Islet of Langerhans (tissue), 1 donor: ENCODE measurements at regions not wholly inside any gene's neighbourhood (a gene's known extent, or its start where the extent isn't known, plus 50 kb on each side); places are given as distances from the start of the nearest gene placed in this dataset.
"Not testable (repeated sequence)": the region's sequence is repeated elsewhere in the genome, so short reads cannot be mapped to it uniquely, and the experiment has no call there.

Experiments used
- FAIRE-seq: peaks from one replicate; lab custom pipeline; 2011; peaks lifted over from hg19 to GRCh38; lab: Jason Lieb, UNC

DNA sequence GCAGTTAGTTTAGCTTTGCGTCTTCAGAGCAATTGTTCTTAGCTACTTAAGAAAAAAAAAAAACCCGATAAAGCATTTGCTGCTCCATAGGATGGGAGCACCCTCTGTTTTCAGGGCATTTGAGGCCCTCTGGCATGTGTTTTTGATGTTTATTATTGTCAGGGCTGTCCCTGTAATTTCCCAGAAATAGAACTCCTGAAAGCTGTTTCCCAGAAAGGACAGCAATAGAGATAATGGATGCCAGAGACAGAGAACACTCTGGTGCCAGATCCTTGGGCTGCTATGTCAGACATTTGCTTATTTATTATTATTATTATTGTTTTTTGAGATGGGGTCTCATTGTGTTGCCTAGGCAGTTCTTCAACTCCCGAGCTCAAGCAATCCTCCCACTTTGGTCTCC, 201.3 kb downstream of the ALG10 start:
- FAIRE-seq = no peak

DNA sequence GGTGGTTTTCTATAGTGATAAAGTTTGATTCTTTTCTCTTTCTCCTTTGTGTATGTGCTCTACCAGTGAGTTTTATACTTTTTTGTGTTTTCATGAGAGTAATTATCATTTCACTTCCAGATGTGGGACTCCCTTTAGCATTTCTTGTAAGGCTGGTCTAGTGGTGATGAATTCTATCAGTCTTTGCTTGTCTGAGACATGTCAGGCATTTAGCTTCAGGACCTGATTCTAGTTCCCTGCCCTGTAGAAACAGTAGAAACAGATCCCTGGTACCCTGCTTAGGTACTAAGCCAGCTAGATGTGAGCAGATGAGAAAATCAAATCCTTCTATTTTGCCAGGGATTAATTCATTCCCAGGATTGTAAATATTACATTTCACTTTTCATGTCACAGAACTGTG, 203.7 kb downstream of the ALG10 start:
- FAIRE-seq = not testable (repeated sequence)

- FAIRE-seq = not testable (repeated sequence)
Measured at GRCh38 chr12:34228046-34228445, 205.8 kb downstream of the ALG10 start.

DNA sequence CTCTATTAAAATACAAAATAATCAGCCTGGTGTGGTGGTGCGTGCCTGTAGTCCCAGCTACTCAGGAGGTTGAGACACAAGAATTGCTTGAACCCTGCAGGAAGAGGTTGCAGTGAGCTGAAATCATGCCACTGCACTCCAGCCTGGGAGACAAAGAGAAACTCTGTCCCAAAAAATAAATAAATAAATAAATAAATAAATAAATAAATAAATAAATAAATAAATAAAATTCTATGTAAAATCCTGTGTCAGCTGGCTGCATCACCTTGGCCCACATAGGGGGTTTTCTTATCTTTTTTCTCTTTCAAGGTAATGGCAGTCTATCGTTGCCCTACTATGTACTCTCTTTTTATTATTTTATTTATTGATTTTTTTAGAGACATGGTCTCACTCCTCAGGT, 206.7 kb downstream of the ALG10 start:
- FAIRE-seq = not testable (repeated sequence)

GRCh38 chr12:34233618-34234017, 211.3 kb downstream of the ALG10 start:
- no peak for FAIRE-seq

- no peak for FAIRE-seq
Measured at GRCh38 chr12:34236073-34236472, 213.8 kb downstream of the ALG10 start.

GRCh38 chr12:34244608-34245007, 222.3 kb downstream of the ALG10 start:
- FAIRE-seq = no peak

DNA sequence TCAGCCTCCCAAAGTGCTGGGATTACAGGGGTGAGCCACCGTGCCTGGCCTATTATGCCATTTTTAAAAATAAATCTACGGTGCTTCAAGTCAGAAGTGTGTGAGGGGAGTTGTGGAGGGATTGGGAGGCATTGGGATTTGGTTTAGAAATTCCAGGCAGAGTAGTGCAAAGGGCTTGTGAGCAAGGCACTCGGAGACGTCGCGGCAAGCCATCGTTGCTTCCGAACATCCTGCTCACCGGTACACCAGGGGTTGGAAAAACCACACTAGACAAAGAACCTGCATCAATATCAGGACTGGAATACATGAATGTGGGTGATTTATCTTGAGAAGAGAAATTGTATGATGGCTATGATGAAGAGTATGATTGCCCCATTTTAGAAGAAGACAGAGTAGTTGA, 227.0 kb downstream of the ALG10 start:
- no peak for FAIRE-seq

GRCh38 chr12:34251879-34252278, 229.6 kb downstream of the ALG10 start:
- FAIRE-seq = peak; percentile 62

GRCh38 chr12:34253674-34254073, 231.4 kb downstream of the ALG10 start:
- no peak for FAIRE-seq

DNA sequence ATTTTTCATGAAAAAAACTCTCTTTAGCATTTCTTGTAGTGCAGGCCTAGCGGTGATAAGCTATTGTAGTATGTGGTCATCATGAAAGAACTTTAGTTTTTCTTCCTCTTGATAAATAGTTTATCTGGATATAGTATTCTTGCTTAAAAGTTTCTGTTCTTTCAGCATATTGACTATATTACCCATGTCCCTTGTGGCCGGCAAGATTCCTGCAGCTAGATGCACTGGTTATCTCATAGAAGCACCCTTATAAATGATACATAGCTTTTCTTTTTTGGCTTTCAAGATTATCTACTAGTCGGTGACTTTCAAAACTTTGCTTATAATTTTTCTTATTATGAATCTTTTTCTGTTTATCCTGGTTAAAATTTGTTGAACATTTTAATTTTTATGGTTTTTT, 234.8 kb downstream of the ALG10 start:
- no peak for FAIRE-seq

- not testable (repeated sequence) for FAIRE-seq
Measured at GRCh38 chr12:34262140-34262539, 239.8 kb downstream of the ALG10 start.

GRCh38 chr12:34264110-34264509, 241.8 kb downstream of the ALG10 start:
- no peak for FAIRE-seq

DNA sequence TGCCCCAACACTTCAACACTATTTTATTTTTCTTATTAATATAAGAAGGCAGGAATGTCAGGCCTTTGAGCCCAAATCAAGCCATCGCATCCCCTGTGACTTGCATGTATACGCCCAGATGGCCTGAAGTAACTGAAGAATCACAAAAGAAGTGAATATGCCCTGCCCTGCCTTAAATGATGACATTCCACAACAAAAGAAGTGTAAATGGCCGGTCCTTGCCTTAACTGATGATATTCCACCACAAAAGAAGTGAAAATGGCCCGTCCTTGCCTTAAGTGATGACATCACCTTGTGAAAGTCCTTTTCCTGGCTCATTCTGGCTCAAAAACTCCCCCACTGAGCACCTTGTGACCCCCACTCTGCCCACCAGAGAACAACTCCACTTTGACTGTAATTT, 251.4 kb downstream of the ALG10 start:
- FAIRE-seq = not testable (repeated sequence)

- no peak for FAIRE-seq
Measured at GRCh38 chr12:34275129-34275528, 252.8 kb downstream of the ALG10 start.

GRCh38 chr12:34286483-34286882, 264.2 kb downstream of the ALG10 start:
- FAIRE-seq = no peak

DNA sequence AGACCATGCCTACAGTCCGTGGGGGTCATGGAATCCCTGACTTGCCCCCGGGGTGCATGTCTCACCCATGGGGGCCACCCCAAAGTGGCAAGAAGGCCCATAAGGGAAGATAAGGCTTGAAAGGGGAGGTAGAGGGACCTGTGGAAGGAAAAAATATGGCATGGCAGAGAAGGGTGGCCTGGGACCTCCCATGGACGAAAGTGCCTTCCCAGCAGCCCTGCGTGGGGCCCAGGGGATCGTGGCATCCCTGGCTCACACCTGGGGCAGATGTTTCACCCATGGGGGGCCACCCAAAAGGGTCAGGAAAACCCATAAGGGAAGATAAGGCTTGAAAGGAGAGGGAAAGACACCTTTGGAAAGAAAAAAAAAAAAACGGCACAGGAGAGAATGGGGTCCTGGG, 264.6 kb downstream of the ALG10 start:
- FAIRE-seq = no peak

GRCh38 chr12:34287437-34287836, 265.1 kb downstream of the ALG10 start:
- no peak for FAIRE-seq

- no peak for FAIRE-seq
Measured at GRCh38 chr12:34287986-34288962, 266.0 kb downstream of the ALG10 start.

DNA sequence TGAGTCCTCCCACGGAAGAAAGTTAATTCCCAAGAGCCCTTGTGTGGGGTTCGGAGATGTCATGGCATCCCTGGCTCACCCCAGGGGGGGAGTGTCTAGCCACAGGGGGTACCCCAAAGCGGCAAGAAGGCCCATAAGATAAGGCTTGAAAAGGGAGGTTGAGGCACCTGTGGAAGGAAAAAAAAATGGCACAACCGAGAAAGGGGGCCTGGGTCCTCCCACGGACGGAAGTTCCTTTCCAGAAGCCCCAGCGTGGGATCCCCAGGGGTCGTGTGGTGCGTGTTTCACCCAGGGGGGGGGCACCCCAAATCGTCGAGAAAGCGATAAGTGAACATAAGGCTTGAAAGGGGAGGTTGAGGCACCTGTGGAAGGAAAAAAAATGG, 266.7 kb downstream of the ALG10 start:
- no peak for FAIRE-seq

DNA sequence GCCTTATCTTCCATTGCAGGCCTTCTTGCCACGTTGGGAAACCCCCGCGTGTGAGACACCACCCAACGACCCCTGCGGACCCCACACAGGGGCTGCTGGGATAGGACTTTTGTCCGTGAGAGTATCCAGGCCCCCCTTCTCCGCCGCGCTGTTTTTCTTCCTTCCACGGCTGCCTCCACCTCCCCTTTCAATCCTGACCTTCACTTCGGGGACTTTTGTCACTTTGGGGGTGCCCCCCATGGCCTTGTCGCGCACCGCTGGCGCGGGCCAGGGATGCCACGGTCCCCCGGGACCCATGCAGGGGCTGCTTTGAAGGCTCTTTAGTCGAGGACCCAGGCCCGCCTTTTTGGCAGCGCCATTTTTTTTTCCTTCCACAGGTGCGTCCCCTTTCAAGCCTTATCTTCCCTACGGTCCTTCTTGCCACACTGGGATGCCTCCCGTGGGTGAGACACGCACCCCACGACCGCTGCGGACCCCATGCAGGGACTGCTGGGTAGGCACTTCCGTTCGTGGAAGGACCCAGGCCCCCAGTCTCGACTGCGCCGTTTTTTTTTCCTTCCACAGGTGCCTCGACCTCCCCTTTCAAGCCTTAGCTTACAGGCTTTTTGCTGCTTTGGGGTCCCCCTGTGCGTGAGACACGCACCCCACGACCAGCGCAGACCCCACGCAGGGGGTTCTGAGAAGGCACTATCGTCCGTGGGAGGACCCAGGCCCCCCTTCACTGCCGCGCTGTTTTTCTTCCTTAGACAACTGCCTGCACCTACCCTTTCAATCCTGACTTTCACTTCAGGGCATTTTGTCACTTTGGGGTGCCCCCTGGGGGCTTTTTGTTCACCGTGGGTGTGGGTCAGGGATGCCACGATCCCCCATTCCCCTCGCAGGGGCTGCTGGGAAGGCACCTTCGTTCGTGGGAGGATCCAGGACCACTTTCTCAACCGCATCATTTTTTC, 267.4 kb downstream of the ALG10 start:
- FAIRE-seq = no peak

DNA sequence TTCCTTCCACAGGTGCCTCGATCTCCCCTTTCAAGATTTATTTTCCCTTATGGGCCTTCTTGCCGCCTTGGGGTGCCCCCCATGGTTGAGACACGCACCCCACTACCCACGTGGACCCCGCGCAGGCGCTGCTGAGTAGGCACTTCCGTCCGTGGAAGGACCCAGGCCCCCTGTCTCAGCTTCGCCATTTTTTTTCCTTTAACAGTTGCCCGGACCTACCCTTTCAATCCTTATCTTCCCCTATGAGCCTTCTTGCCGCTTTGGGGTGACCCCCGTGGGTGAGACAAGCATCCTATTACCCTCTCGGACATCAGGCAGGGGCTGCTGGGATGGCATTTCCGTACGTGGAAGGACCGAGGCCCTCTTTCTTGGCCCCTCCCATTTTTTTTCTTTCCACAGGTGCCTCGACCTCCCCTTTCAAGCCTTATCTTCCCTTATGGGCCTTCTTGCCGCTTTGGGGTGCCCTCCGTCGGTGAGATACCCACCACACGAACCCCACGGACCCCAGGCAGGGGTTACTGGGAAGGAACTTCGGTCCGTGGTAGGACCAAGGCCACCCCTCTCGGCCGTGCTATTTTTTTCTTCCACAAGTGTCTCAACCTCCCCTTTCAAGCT, 268.2 kb downstream of the ALG10 start:
- FAIRE-seq = no peak

DNA sequence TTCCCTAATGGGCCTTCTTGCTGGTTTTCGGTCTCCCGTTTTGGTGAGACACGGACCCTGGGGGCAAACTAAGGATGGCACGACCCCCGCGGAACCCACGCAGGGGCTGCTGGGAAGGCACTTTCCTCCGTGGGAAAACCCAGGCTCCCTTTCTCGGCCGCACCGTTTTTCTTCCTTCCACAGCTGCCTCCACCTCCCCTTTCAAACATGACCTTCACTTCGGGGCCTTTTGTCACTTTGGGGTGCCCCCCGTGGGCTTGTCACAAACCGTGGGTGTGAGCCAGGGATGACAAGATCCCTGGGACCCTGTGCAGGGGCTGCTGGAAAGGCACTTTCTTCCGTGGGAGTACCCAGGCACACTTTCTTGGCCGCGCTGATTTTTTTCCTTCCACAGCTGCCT, 268.7 kb downstream of the ALG10 start:
- FAIRE-seq = no peak
